ENCODE measurements at regions not wholly inside any gene's neighbourhood (a gene's known extent, or its start where the extent isn't known, plus 50 kb on each side); places are given as distances from the start of the nearest gene placed in this dataset.

GRCh38 chr6:80439721-80440470 lies 333.4 kb downstream of the BCKDHB start (continued):
- no peak for TF ChIP-seq CHD7 (IDR thresholded peaks at IDR 0.05; ENCODE audit: insufficient replicate concordance, low read length)
- no peak for TF ChIP-seq JUND (IDR thresholded peaks at IDR 0.05; ENCODE audit: low read length)
- TF ChIP-seq JUN (IDR thresholded peaks at IDR 0.05; ENCODE audit: low read depth, low read length), result no peak
- TF ChIP-seq BCL11A (IDR thresholded peaks at IDR 0.05; ENCODE audit: low read depth in 2 of 2, low read length in 2 of 2), result no peak
- no peak for TF ChIP-seq KDM5A (IDR thresholded peaks at IDR 0.05; ENCODE audit: low read length)
- TF ChIP-seq MAFK (IDR thresholded peaks at IDR 0.05; ENCODE audit: low read depth, low read length), result no peak
- TF ChIP-seq EZH2 (IDR thresholded peaks at IDR 0.05; ENCODE audit: low read depth, low read length, severe bottlenecking), result no peak
- no peak for TF ChIP-seq FOSL1 (IDR thresholded peaks at IDR 0.05; ENCODE audit: insufficient read depth, low read depth, low read length)
- no peak for TF ChIP-seq RNF2 (IDR thresholded peaks at IDR 0.05; ENCODE audit: borderline replicate concordance, low read depth, low read length, missing control alignments, poor library complexity, severe bottlenecking)
- no peak for TF ChIP-seq SP1 (IDR thresholded peaks at IDR 0.05; ENCODE audit: low read depth, low read length)
- TF ChIP-seq GABPA (IDR thresholded peaks at IDR 0.05; ENCODE audit: borderline replicate concordance, insufficient read depth, low read length), result no peak

All from H1 (cell line).